ENCODE measurements at regions not wholly inside any gene's neighbourhood (a gene's known extent, or its start where the extent isn't known, plus 50 kb on each side); places are given as distances from the start of the nearest gene placed in this dataset.

GRCh38 chr12:107938446-107938845 is 163.9 kb downstream of the ASCL4 start:
- H3K4me1 ChIP-seq (ENCODE audit: insufficient read depth, low read length), result no peaks in the 10 kb centered on the region; the same call in 1 of the 2 replicates
- no peak overlapping the region for H3K9ac ChIP-seq (ENCODE audit: low read depth, low read length)
- H3K36me3 ChIP-seq (ENCODE audit: insufficient read depth, low read depth, low read length), result no peaks in the 10 kb centered on the region
- H3K4me3 ChIP-seq (ENCODE audit: low read length), result no peak overlapping the region
- no peak overlapping the region for H3K27ac ChIP-seq (ENCODE audit: low read length)
- H3K9me3 ChIP-seq (ENCODE audit: insufficient read depth, low read depth, low read length), result no peaks in the 10 kb centered on the region
- H3K27me3 ChIP-seq (ENCODE audit: insufficient read depth, low read length), result peaks cover 6% of the 10 kb centered on the region; the same call in 1 of the 2 replicates

- Histone ChIP-seq H3K9me3 (ENCODE audit: insufficient read depth, low read depth, low read length) (no peaks in the 10 kb centered on the region), H3K9ac (ENCODE audit: low read depth, low read length) (no peak overlapping the region), H3K4me3 (ENCODE audit: low read length) (no peak overlapping the region), H3K27me3 (ENCODE audit: insufficient read depth, low read length) (no peaks in the 10 kb centered on the region), H3K4me1 (ENCODE audit: insufficient read depth, low read length) (no peaks in the 10 kb centered on the region), H3K36me3 (ENCODE audit: insufficient read depth, low read depth, low read length) (no peaks in the 10 kb centered on the region), H3K27ac (ENCODE audit: low read length) (no peak overlapping the region)
Measured at GRCh38 chr12:107948391-107948945, 174.0 kb downstream of the ASCL4 start.

GRCh38 chr12:107951024-107951423 is 176.5 kb downstream of the ASCL4 start:
- no peaks in the 10 kb centered on the region for H3K27me3 ChIP-seq (ENCODE audit: insufficient read depth, low read length)
- no peak overlapping the region for H3K9ac ChIP-seq (ENCODE audit: low read depth, low read length)
- no peak overlapping the region for H3K27ac ChIP-seq (ENCODE audit: low read length)
- no peaks in the 10 kb centered on the region for H3K9me3 ChIP-seq (ENCODE audit: insufficient read depth, low read depth, low read length)
- H3K36me3 ChIP-seq (ENCODE audit: insufficient read depth, low read depth, low read length), result no peaks in the 10 kb centered on the region
- no peak overlapping the region for H3K4me3 ChIP-seq (ENCODE audit: low read length)
- H3K4me1 ChIP-seq (ENCODE audit: insufficient read depth, low read length), result no peaks in the 10 kb centered on the region

- H3K4me1 ChIP-seq (ENCODE audit: insufficient read depth, low read length), result no peaks in the 10 kb centered on the region
- H3K27me3 ChIP-seq (ENCODE audit: insufficient read depth, low read length), result no peaks in the 10 kb centered on the region; the same call in none of the 2 replicates
- no peaks in the 10 kb centered on the region for H3K36me3 ChIP-seq (ENCODE audit: insufficient read depth, low read depth, low read length)
- no peak overlapping the region for H3K9ac ChIP-seq (ENCODE audit: low read depth, low read length)
- H3K9me3 ChIP-seq (ENCODE audit: insufficient read depth, low read depth, low read length), result no peaks in the 10 kb centered on the region
- no peak overlapping the region for H3K27ac ChIP-seq (ENCODE audit: low read length)
- no peak overlapping the region for H3K4me3 ChIP-seq (ENCODE audit: low read length)
Measured at GRCh38 chr12:107955966-107956643, 173.0 kb upstream of the WSCD2 start.

GRCh38 chr12:107957459-107957858 is 171.6 kb upstream of the WSCD2 start:
- Histone ChIP-seq H3K9ac (ENCODE audit: low read depth, low read length) (no peak overlapping the region), H3K27me3 (ENCODE audit: insufficient read depth, low read length) (no peaks in the 10 kb centered on the region; the same call in none of the 2 replicates)

GRCh38 chr12:107963635-107964034 is 165.5 kb upstream of the WSCD2 start:
- no peaks in the 10 kb centered on the region; the same call in 1 of the 2 replicates for H3K27me3 ChIP-seq (ENCODE audit: insufficient read depth, low read length)
- H3K9me3 ChIP-seq (ENCODE audit: insufficient read depth, low read depth, low read length), result no peaks in the 10 kb centered on the region
- no peak overlapping the region for H3K4me3 ChIP-seq (ENCODE audit: low read length)
- no peaks in the 10 kb centered on the region for H3K4me1 ChIP-seq (ENCODE audit: insufficient read depth, low read length)
- H3K36me3 ChIP-seq (ENCODE audit: insufficient read depth, low read depth, low read length), result no peaks in the 10 kb centered on the region
- H3K9ac ChIP-seq (ENCODE audit: low read depth, low read length), result no peak overlapping the region
- H3K27ac ChIP-seq (ENCODE audit: low read length), result no peak overlapping the region

More at GRCh38 chr12:107957459-107957858, 171.6 kb upstream of the WSCD2 start:
- no peaks in the 10 kb centered on the region for H3K4me1 ChIP-seq (ENCODE audit: insufficient read depth, low read length)
- no peaks in the 10 kb centered on the region for H3K36me3 ChIP-seq (ENCODE audit: insufficient read depth, low read depth, low read length)
- no peaks in the 10 kb centered on the region for H3K9me3 ChIP-seq (ENCODE audit: insufficient read depth, low read depth, low read length)
- no peak overlapping the region for H3K27ac ChIP-seq (ENCODE audit: low read length)
- no peak overlapping the region for H3K4me3 ChIP-seq (ENCODE audit: low read length)

GRCh38 chr12:107967170-107967569 is 161.9 kb upstream of the WSCD2 start:
- H3K9me3 ChIP-seq (ENCODE audit: insufficient read depth, low read depth, low read length), result no peaks in the 10 kb centered on the region
- H3K27ac ChIP-seq (ENCODE audit: low read length), result no peak overlapping the region
- H3K9ac ChIP-seq (ENCODE audit: low read depth, low read length), result no peak overlapping the region
- no peaks in the 10 kb centered on the region for H3K4me1 ChIP-seq (ENCODE audit: insufficient read depth, low read length)
- no peaks in the 10 kb centered on the region for H3K27me3 ChIP-seq (ENCODE audit: insufficient read depth, low read length)
- no peak overlapping the region for H3K4me3 ChIP-seq (ENCODE audit: low read length)
- H3K36me3 ChIP-seq (ENCODE audit: insufficient read depth, low read depth, low read length), result no peaks in the 10 kb centered on the region

- H3K27ac ChIP-seq (ENCODE audit: low read length), result no peak overlapping the region
- H3K4me1 ChIP-seq (ENCODE audit: insufficient read depth, low read length), result no peaks in the 10 kb centered on the region
- no peaks in the 10 kb centered on the region; the same call in 1 of the 2 replicates for H3K27me3 ChIP-seq (ENCODE audit: insufficient read depth, low read length)
- H3K36me3 ChIP-seq (ENCODE audit: insufficient read depth, low read depth, low read length), result no peaks in the 10 kb centered on the region
- no peak overlapping the region for H3K4me3 ChIP-seq (ENCODE audit: low read length)
- no peak overlapping the region for H3K9ac ChIP-seq (ENCODE audit: low read depth, low read length)
- H3K9me3 ChIP-seq (ENCODE audit: insufficient read depth, low read depth, low read length), result peaks cover 7% of the 10 kb centered on the region; the same call in 1 of the 2 replicates
Measured at GRCh38 chr12:107973950-107974349, 155.1 kb upstream of the WSCD2 start.

- H3K9ac ChIP-seq (ENCODE audit: low read depth, low read length), result no peak overlapping the region
- no peak overlapping the region for H3K4me3 ChIP-seq (ENCODE audit: low read length)
- no peaks in the 10 kb centered on the region; the same call in 1 of the 2 replicates for H3K27me3 ChIP-seq (ENCODE audit: insufficient read depth, low read length)
- no peaks in the 10 kb centered on the region for H3K36me3 ChIP-seq (ENCODE audit: insufficient read depth, low read depth, low read length)
- H3K9me3 ChIP-seq (ENCODE audit: insufficient read depth, low read depth, low read length), result peaks cover 7% of the 10 kb centered on the region; the same call in 1 of the 2 replicates
- H3K4me1 ChIP-seq (ENCODE audit: insufficient read depth, low read length), result no peaks in the 10 kb centered on the region
- H3K27ac ChIP-seq (ENCODE audit: low read length), result no peak overlapping the region
Measured at GRCh38 chr12:107976331-107976730, 152.8 kb upstream of the WSCD2 start.

GRCh38 chr12:107978201-107978600 is 150.9 kb upstream of the WSCD2 start:
- H3K36me3 ChIP-seq (ENCODE audit: insufficient read depth, low read depth, low read length), result no peaks in the 10 kb centered on the region
- H3K27ac ChIP-seq (ENCODE audit: low read length), result no peak overlapping the region
- H3K4me1 ChIP-seq (ENCODE audit: insufficient read depth, low read length), result no peaks in the 10 kb centered on the region
- H3K4me3 ChIP-seq (ENCODE audit: low read length), result no peak overlapping the region
- H3K9ac ChIP-seq (ENCODE audit: low read depth, low read length), result no peak overlapping the region
- peaks cover 7% of the 10 kb centered on the region; the same call in 1 of the 2 replicates for H3K9me3 ChIP-seq (ENCODE audit: insufficient read depth, low read depth, low read length)
- H3K27me3 ChIP-seq (ENCODE audit: insufficient read depth, low read length), result peaks cover 7% of the 10 kb centered on the region; the same call in 1 of the 2 replicates

GRCh38 chr12:107978641-107979040 is 150.4 kb upstream of the WSCD2 start:
- Histone ChIP-seq H3K9ac (ENCODE audit: low read depth, low read length) (no peak overlapping the region), H3K27me3 (ENCODE audit: insufficient read depth, low read length) (peaks cover 7% of the 10 kb centered on the region; the same call in 1 of the 2 replicates), H3K36me3 (ENCODE audit: insufficient read depth, low read depth, low read length) (no peaks in the 10 kb centered on the region), H3K4me1 (ENCODE audit: insufficient read depth, low read length) (no peaks in the 10 kb centered on the region), H3K4me3 (ENCODE audit: low read length) (no peak overlapping the region), H3K27ac (ENCODE audit: low read length) (no peak overlapping the region), H3K9me3 (ENCODE audit: insufficient read depth, low read depth, low read length) (peaks cover 7% of the 10 kb centered on the region; the same call in 1 of the 2 replicates)

Measured in iPS-20b (cell line).